ENCODE measurements at regions not wholly inside any gene's neighbourhood (a gene's known extent, or its start where the extent isn't known, plus 50 kb on each side); places are given as distances from the start of the nearest gene placed in this dataset.
"Not testable (repeated sequence)": the region's sequence is repeated elsewhere in the genome, so short reads cannot be mapped to it uniquely, and the experiment has no call there.

GRCh38 chr6:144952456-144953240, 667.5 kb downstream of the UTRN start:
- peak overlapping the region; percentile 57 for H3K9ac ChIP-seq (ENCODE audit: insufficient read length)
- H3K9me3 ChIP-seq (ENCODE audit: low read depth, low read length): no peaks in the 10 kb centered on the region
- H3K27ac ChIP-seq: peak overlapping the region; percentile 98
- H3K36me3 ChIP-seq (ENCODE audit: insufficient read depth, low read length): no peaks in the 10 kb centered on the region
- peak overlapping the region; percentile 57 for H3K4me3 ChIP-seq
- TF ChIP-seq EZH2 (IDR thresholded peaks at IDR 0.05): no peak
- peak; percentile 1; the same call in 1 of the 2 replicates for TF ChIP-seq POLR2AphosphoS5 (IDR thresholded peaks at IDR 0.05; ENCODE audit: borderline replicate concordance, low read depth, low read length)
- peak; percentile 74 for DNase-seq (ENCODE audit: low read depth, low spot score)

DNA sequence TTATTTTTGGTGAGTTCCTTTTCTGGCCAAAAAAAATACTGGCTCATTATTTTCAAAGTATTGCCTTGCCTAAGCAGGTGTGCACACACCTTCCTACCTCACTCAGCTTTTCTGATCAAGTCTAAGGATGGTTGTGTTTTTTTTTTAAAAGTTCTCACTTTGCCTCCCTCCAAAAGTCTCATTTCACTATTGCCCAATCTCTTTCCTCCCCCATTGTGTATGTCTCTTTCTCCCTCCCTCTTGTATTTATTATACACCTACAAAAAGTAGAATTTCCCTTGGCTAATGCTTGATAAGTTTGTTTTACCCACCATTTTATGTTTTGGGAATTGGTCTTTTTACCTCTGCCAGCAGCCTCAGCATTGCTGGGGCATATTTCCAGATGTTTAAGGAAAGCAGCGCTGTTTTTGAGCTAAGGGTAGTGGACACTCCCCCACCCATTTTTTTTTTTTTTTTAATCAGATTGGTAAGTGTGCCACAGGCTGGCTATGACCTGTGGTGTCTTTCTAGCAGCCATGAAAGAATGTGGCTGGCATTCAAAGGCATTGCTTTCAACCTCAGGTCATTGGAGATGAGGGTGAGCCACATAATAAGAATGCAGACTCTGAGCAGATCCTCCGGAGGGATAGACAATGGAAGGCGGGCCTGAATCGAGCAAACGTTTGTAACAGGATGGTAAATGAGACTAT, 668.6 kb downstream of the UTRN start:
- TF ChIP-seq FOXP2 (optimal IDR thresholded peaks at IDR 0.05; ENCODE audit: control extremely low read depth, extremely low read length, insufficient read depth) (no peak), POLR2AphosphoS5 (IDR thresholded peaks at IDR 0.05; ENCODE audit: borderline replicate concordance, low read depth, low read length) (no peak), EZH2 (IDR thresholded peaks at IDR 0.05) (no peak)
- Histone ChIP-seq H3K9ac (ENCODE audit: insufficient read length) (peak overlapping the region; percentile 30), H3K9me3 (ENCODE audit: low read depth, low read length) (no peaks in the 10 kb centered on the region), H3K4me3 (peak overlapping the region; percentile 57), H3K27ac (peak overlapping the region; percentile 98), H3K36me3 (ENCODE audit: insufficient read depth, low read length) (no peaks in the 10 kb centered on the region)
- DNase-seq (ENCODE audit: low read depth, low spot score): no peak

DNA sequence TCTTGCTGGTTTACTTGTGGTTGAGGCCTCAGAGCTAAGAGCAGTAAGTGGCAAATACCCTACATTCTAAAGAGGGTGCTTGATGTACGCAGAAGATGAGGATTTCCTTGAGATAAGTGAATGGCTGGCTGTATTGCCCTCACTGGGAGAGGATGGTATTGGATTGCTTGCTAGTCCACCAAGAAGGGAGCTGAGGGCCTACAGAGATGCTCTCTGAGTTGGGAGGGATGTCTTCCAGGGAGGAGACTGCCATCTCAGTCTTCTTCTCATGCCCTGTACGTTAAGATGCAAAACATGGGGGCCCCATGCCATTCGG, 669.1 kb downstream of the UTRN start:
- no peak overlapping the region for H3K4me3 ChIP-seq
- no peak overlapping the region for H3K27ac ChIP-seq
- DNase-seq (ENCODE audit: low read depth, low spot score): no peak
- H3K9me3 ChIP-seq (ENCODE audit: low read depth, low read length): no peaks in the 10 kb centered on the region
- no peak for TF ChIP-seq FOXP2 (optimal IDR thresholded peaks at IDR 0.05; ENCODE audit: control extremely low read depth, extremely low read length, insufficient read depth)
- no peak for TF ChIP-seq EZH2 (IDR thresholded peaks at IDR 0.05)
- TF ChIP-seq POLR2AphosphoS5 (IDR thresholded peaks at IDR 0.05; ENCODE audit: borderline replicate concordance, low read depth, low read length): no peak
- H3K36me3 ChIP-seq (ENCODE audit: insufficient read depth, low read length): no peaks in the 10 kb centered on the region
- H3K9ac ChIP-seq (ENCODE audit: insufficient read length): no peak overlapping the region

DNA sequence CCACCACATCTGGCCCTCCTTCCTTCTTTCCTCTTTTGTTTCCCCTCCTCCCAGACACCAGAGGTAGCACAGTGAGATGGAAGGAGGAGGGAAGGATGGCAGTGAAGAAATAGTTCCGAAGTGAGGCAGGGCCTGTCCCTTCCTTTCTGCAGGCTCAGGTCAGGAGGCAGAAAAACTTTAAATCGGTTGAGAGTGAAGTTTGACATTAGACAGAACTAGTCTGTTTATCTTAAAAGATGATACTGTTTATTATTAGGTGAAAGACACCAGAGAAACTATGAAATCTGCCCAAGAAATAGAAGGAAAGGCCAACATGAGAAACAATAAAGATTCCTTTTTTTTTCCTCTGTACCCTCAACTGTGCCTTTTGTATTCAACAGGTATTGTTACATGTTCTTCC, 670.3 kb downstream of the UTRN start:
- no peak for DNase-seq (ENCODE audit: low read depth, low spot score)
- no peak for TF ChIP-seq EZH2 (IDR thresholded peaks at IDR 0.05)
- no peak for TF ChIP-seq POLR2AphosphoS5 (IDR thresholded peaks at IDR 0.05; ENCODE audit: borderline replicate concordance, low read depth, low read length)
- no peak for TF ChIP-seq FOXP2 (optimal IDR thresholded peaks at IDR 0.05; ENCODE audit: control extremely low read depth, extremely low read length, insufficient read depth)

GRCh38 chr6:144955859-144956258, 670.7 kb downstream of the UTRN start:
- Histone ChIP-seq H3K4me3 (no peak overlapping the region), H3K9me3 (ENCODE audit: low read depth, low read length) (no peaks in the 10 kb centered on the region), H3K9ac (ENCODE audit: insufficient read length) (no peak overlapping the region), H3K27ac (no peak overlapping the region), H3K36me3 (ENCODE audit: insufficient read depth, low read length) (no peaks in the 10 kb centered on the region)
- TF ChIP-seq FOXP2 (optimal IDR thresholded peaks at IDR 0.05; ENCODE audit: control extremely low read depth, extremely low read length, insufficient read depth) (no peak), EZH2 (IDR thresholded peaks at IDR 0.05) (no peak), POLR2AphosphoS5 (IDR thresholded peaks at IDR 0.05; ENCODE audit: borderline replicate concordance, low read depth, low read length) (no peak)
- no peak for DNase-seq (ENCODE audit: low read depth, low spot score)

More for the DNA sequence above, 670.3 kb downstream of the UTRN start:
- Histone ChIP-seq H3K9ac (ENCODE audit: insufficient read length) (no peak overlapping the region), H3K27ac (no peak overlapping the region), H3K4me3 (no peak overlapping the region), H3K36me3 (ENCODE audit: insufficient read depth, low read length) (no peaks in the 10 kb centered on the region), H3K9me3 (ENCODE audit: low read depth, low read length) (no peaks in the 10 kb centered on the region)

DNA sequence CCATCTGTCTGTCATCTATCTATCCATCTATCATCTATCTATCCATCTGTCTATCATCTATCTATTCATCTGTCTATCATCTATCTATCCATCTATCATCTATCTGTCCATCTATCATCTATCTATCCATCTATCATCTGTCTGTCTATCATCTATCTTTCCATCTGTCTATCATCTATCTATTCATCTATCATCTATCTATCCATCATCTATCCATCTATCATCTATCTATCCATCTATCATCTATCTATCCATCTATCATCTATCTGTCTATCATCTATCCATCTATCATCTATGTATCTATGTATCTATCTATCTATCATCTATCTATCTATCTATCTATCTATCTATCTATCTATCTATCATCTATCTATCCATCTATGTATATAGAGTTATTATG, 671.6 kb downstream of the UTRN start:
- not testable (repeated sequence) for H3K9ac ChIP-seq (ENCODE audit: insufficient read length); DNase-seq (ENCODE audit: low read depth, low spot score); H3K9me3 ChIP-seq (ENCODE audit: low read depth, low read length); H3K4me3 ChIP-seq; H3K27ac ChIP-seq; H3K36me3 ChIP-seq (ENCODE audit: insufficient read depth, low read length)

- Histone ChIP-seq H3K9me3 (ENCODE audit: low read depth, low read length) (no peaks in the 10 kb centered on the region), H3K36me3 (ENCODE audit: insufficient read depth, low read length) (no peaks in the 10 kb centered on the region), H3K27ac (no peak overlapping the region), H3K9ac (ENCODE audit: insufficient read length) (no peak overlapping the region), H3K4me3 (no peak overlapping the region)
- DNase-seq (ENCODE audit: low read depth, low spot score): no peak
- TF ChIP-seq EZH2 (IDR thresholded peaks at IDR 0.05) (no peak), FOXP2 (optimal IDR thresholded peaks at IDR 0.05; ENCODE audit: control extremely low read depth, extremely low read length, insufficient read depth) (no peak), POLR2AphosphoS5 (IDR thresholded peaks at IDR 0.05; ENCODE audit: borderline replicate concordance, low read depth, low read length) (no peak)
Observed at GRCh38 chr6:144957236-144957937, 672.3 kb downstream of the UTRN start.

GRCh38 chr6:144969154-144969553, 684.0 kb downstream of the UTRN start:
- H3K36me3 ChIP-seq (ENCODE audit: insufficient read depth, low read length): no peaks in the 10 kb centered on the region
- no peak for TF ChIP-seq EZH2 (IDR thresholded peaks at IDR 0.05)
- no peaks in the 10 kb centered on the region for H3K9me3 ChIP-seq (ENCODE audit: low read depth, low read length)
- no peak overlapping the region for H3K4me3 ChIP-seq
- H3K27ac ChIP-seq: no peak overlapping the region
- H3K9ac ChIP-seq (ENCODE audit: insufficient read length): no peak overlapping the region
- DNase-seq (ENCODE audit: low read depth, low spot score): no peak

Data from SK-N-MC (cell line).